Neural cell (in vitro differentiated cells): ENCODE measurements at regions not wholly inside any gene's neighbourhood (a gene's known extent, or its start where the extent isn't known, plus 50 kb on each side); places are given as distances from the start of the nearest gene placed in this dataset.

ENCODE experiments used
- H2AFZ ChIP-seq: fragments of 200-600, 300-800 bp; sonication (generic), shearing (Covaris generic); 2 replicates; pipeline ENCODE4 v1.6.0; 2014; ENCODE audit warnings: low read depth, mild to moderate bottlenecking, antibody characterized with exemption, low read length, moderate library complexity
- H3F3A ChIP-seq: fragments of 200-600 bp; shearing (Covaris generic); 2 replicates; pipeline ENCODE4 v1.6.1; 2016; ENCODE audit warnings: mild to moderate bottlenecking, moderate library complexity, mixed read lengths, antibody characterized with exemption, low read length; ENCODE audit not compliant: insufficient read depth, poor library complexity, severe bottlenecking
- H3K27ac ChIP-seq: fragments of 200-600, 300-800 bp; sonication (generic), shearing (Covaris generic); 2 replicates; pipeline ENCODE4 v1.5.1; 2014; ENCODE audit warnings: mild to moderate bottlenecking, low read length, moderate library complexity
- H3K27me3 ChIP-seq: fragments of 300-800, 200-600 bp; sonication (generic), shearing (Covaris generic); 2 replicates; pipeline ENCODE4 v1.6.0; 2014; ENCODE audit warnings: mild to moderate bottlenecking, low read depth, low read length, moderate library complexity; ENCODE audit not compliant: insufficient read depth
- H3K36me3 ChIP-seq: fragments of 300-800, 200-600 bp; sonication (generic), shearing (Covaris generic); 2 replicates; pipeline ENCODE4 v1.5.1; 2014; ENCODE audit warnings: mild to moderate bottlenecking, antibody characterized with exemption, low read length, moderate library complexity; ENCODE audit not compliant: insufficient read depth
- H3K4me2 ChIP-seq: fragments of 300-800, 200-600 bp; sonication (generic), shearing (Covaris generic); 2 replicates; pipeline ENCODE4 v1.6.0; 2014; ENCODE audit warnings: mild to moderate bottlenecking, low read length
- H3K4me3 ChIP-seq: fragments of 300-800, 200-600 bp; sonication (generic), shearing (Covaris generic); 2 replicates; pipeline ENCODE4 v1.5.1; 2014; ENCODE audit warnings: mild to moderate bottlenecking, low read length, moderate library complexity
- H3K79me2 ChIP-seq: fragments of 200-600 bp; shearing (Covaris generic); replicated peaks from 2 replicates; pipeline ENCODE4 v1.6.0; 2014; ENCODE audit warnings: mild to moderate bottlenecking, low read length, moderate library complexity; ENCODE audit not compliant: insufficient read depth
- H3K9ac ChIP-seq: fragments of 300-800, 200-600 bp; sonication (generic), shearing (Covaris generic); 2 replicates; pipeline ENCODE4 v1.6.1; 2016; ENCODE audit warnings: mild to moderate bottlenecking, low read length, mixed read lengths
- H3K9me2 ChIP-seq: fragments of 200-600 bp; shearing (Covaris generic); 2 replicates; pipeline ENCODE4 v1.6.1; 2016; ENCODE audit warnings: mild to moderate bottlenecking, low read length, mixed read lengths; ENCODE audit not compliant: insufficient read depth
- H3K9me3 ChIP-seq: fragments of 200-600, 300-800 bp; sonication (generic), shearing (Covaris generic); 2 replicates; pipeline ENCODE4 v1.6.1; 2016; ENCODE audit warnings: mild to moderate bottlenecking, mixed run types, low read length, moderate library complexity, mixed read lengths
- H4K20me1 ChIP-seq: fragments of 200-600 bp; shearing (Covaris generic); 2 replicates; pipeline ENCODE4 v1.6.1; 2016; ENCODE audit warnings: mild to moderate bottlenecking, mixed run types; ENCODE audit not compliant: insufficient read depth
- CTCF ChIP-seq: fragments of 450-650 bp; IDR thresholded peaks from 2 replicates; pipeline ENCODE4 v1.5.1; 2014; ENCODE audit warnings: antibody characterized with exemption, mild to moderate bottlenecking, moderate library complexity; ENCODE audit not compliant: poor library complexity, severe bottlenecking
- EP300 ChIP-seq: fragments of 450-650 bp; conservative IDR thresholded peaks from 2 replicates; pipeline ENCODE4 v1.6.1; 2014; ENCODE audit warnings: antibody characterized with exemption, mild to moderate bottlenecking, moderate library complexity; ENCODE audit not compliant: poor library complexity, severe bottlenecking
- EZH2 ChIP-seq: fragments of 200-600, 300-800 bp; shearing (Covaris generic), sonication (generic); IDR thresholded peaks from 2 replicates; pipeline ENCODE4 v1.6.1; 2014; ENCODE audit warnings: antibody characterized with exemption, low read length, borderline replicate concordance, mild to moderate bottlenecking; ENCODE audit not compliant: insufficient read depth, poor library complexity, severe bottlenecking
- MXI1 ChIP-seq: fragments of 450-650 bp; conservative IDR thresholded peaks from 2 replicates; pipeline ENCODE4 v1.6.1; 2014; ENCODE audit warnings: antibody characterized with exemption, mild to moderate bottlenecking; ENCODE audit not compliant: poor library complexity, severe bottlenecking
- POLR2AphosphoS5 ChIP-seq: IDR thresholded peaks from 2 replicates; pipeline ENCODE4 v1.6.1; 2012
- RAD21 ChIP-seq: fragments of 450-650 bp; conservative IDR thresholded peaks from 2 replicates; pipeline ENCODE4 v1.6.1; 2014; ENCODE audit warnings: antibody characterized with exemption, mild to moderate bottlenecking, moderate library complexity
- REST ChIP-seq: IDR thresholded peaks from 2 replicates; pipeline ENCODE4 v1.6.1; 2012; ENCODE audit warnings: borderline replicate concordance
- SMC3 ChIP-seq: fragments of 450-650 bp; conservative IDR thresholded peaks from 2 replicates; pipeline ENCODE4 v1.6.1; 2014; ENCODE audit warnings: antibody characterized with exemption, mild to moderate bottlenecking, moderate library complexity; ENCODE audit not compliant: poor library complexity
- TAF1 ChIP-seq: IDR thresholded peaks from 2 replicates; pipeline ENCODE4 v1.6.1; 2012; ENCODE audit warnings: low read depth

- no peaks in the 10 kb centered on the region for H3K27me3 ChIP-seq
- H3K9me2 ChIP-seq = no peaks in the 10 kb centered on the region
- H4K20me1 ChIP-seq = no peaks in the 10 kb centered on the region
- H3F3A ChIP-seq = no peaks in the 10 kb centered on the region
- no peak overlapping the region for H3K27ac ChIP-seq
- no peak overlapping the region for H3K9ac ChIP-seq
- H3K4me2 ChIP-seq = no peak overlapping the region
- H3K9me3 ChIP-seq = no peaks in the 10 kb centered on the region
- no peaks in the 10 kb centered on the region for H3K79me2 ChIP-seq
- TF ChIP-seq POLR2AphosphoS5 (no peak), REST (no peak), SMC3 (no peak), MXI1 (no peak)
- H2AFZ ChIP-seq = no peak overlapping the region
- no peaks in the 10 kb centered on the region for H3K36me3 ChIP-seq
- H3K4me3 ChIP-seq = no peak overlapping the region
Observed at GRCh38 chr5:108437425-108437824, 55.5 kb upstream of the FBXL17 start.

- Histone ChIP-seq H3K27ac (no peak overlapping the region), H3K4me3 (no peak overlapping the region), H3K79me2 (no peaks in the 10 kb centered on the region), H3K9me2 (no peaks in the 10 kb centered on the region), H3K9ac (no peak overlapping the region), H2AFZ (no peak overlapping the region), H3K4me2 (no peak overlapping the region), H3K27me3 (no peaks in the 10 kb centered on the region), H4K20me1 (no peaks in the 10 kb centered on the region), H3K9me3 (no peaks in the 10 kb centered on the region), H3K36me3 (no peaks in the 10 kb centered on the region), H3F3A (no peaks in the 10 kb centered on the region)
- TF ChIP-seq TAF1 = no peak
- TF ChIP-seq SMC3 = no peak
- no peak for TF ChIP-seq MXI1
- no peak for TF ChIP-seq EP300
- no peak for TF ChIP-seq POLR2AphosphoS5
- TF ChIP-seq RAD21 = no peak
- no peak for TF ChIP-seq EZH2
- no peak for TF ChIP-seq CTCF
- no peak for TF ChIP-seq REST
Observed at GRCh38 chr5:108436696-108437095, 54.8 kb upstream of the FBXL17 start.
